Endodermal cell (in vitro differentiated cells): ENCODE measurements at regions not wholly inside any gene's neighbourhood (a gene's known extent, or its start where the extent isn't known, plus 50 kb on each side); places are given as distances from the start of the nearest gene placed in this dataset.

Experiments used
- DNase-seq: peaks from one replicate; pipeline ENCODE4 v3.0.0-alpha.2; 2017
- H3K27ac ChIP-seq: 2 replicates; pipeline ENCODE4 v1.5.1; 2013; ENCODE audit warnings: mild to moderate bottlenecking, low read depth, low read length, moderate library complexity
- H3K27me3 ChIP-seq: 2 replicates; pipeline ENCODE4 v1.6.1; 2013; ENCODE audit warnings: mild to moderate bottlenecking, low read length, moderate library complexity; ENCODE audit not compliant: insufficient read depth, control insufficient read depth, poor library complexity, severe bottlenecking
- H3K36me3 ChIP-seq: 2 replicates; pipeline ENCODE4 v1.7.0; 2013; ENCODE audit warnings: mild to moderate bottlenecking, low read length, moderate library complexity; ENCODE audit not compliant: control insufficient read depth, insufficient read depth
- H3K4me1 ChIP-seq: one replicate; pipeline ENCODE4 v1.7.0; 2013; ENCODE audit warnings: low read length; ENCODE audit not compliant: control insufficient read depth, insufficient read depth
- H3K4me3 ChIP-seq: 2 replicates; pipeline ENCODE4 v1.5.1; 2013; ENCODE audit warnings: mild to moderate bottlenecking, low read length, moderate library complexity
- H3K9ac ChIP-seq: 2 replicates; pipeline ENCODE4 v1.6.1; 2013; ENCODE audit warnings: mild to moderate bottlenecking, low read length, moderate library complexity; ENCODE audit not compliant: poor library complexity, severe bottlenecking; ENCODE audit errors: extremely low read depth
- H3K9me3 ChIP-seq: 2 replicates; pipeline ENCODE4 v1.6.1; 2013; ENCODE audit warnings: mild to moderate bottlenecking, low read length, moderate library complexity; ENCODE audit not compliant: control insufficient read depth
- H3K27ac Mint-ChIP-seq: 2 replicates; pipeline ENCODE4 v1.8.0; 2020; ENCODE audit warnings: mixed read lengths
- H3K27me3 Mint-ChIP-seq: 2 replicates; pipeline ENCODE4 v1.8.0; 2021; ENCODE audit warnings: mild to moderate bottlenecking, mixed read lengths; ENCODE audit not compliant: insufficient read depth
- H3K36me3 Mint-ChIP-seq: 2 replicates; pipeline ENCODE4 v1.8.0; 2020; ENCODE audit warnings: low read depth, mixed read lengths
- H3K4me1 Mint-ChIP-seq: 2 replicates; pipeline ENCODE4 v1.8.0; 2020; ENCODE audit warnings: mixed read lengths
- H3K4me3 Mint-ChIP-seq: 2 replicates; pipeline ENCODE4 v1.8.0; 2020; ENCODE audit warnings: mild to moderate bottlenecking, moderate library complexity, mixed read lengths
- H3K9me3 Mint-ChIP-seq: 2 replicates; pipeline ENCODE4 v1.8.0; 2020; ENCODE audit warnings: mild to moderate bottlenecking, mixed read lengths
- CTCF ChIP-seq: fragments of 200-600 bp; sonication (generic); conservative IDR thresholded peaks from 2 replicates; pipeline ENCODE4 v1.5.0; 2021; ENCODE audit warnings: antibody characterized with exemption, mild to moderate bottlenecking
- WGBS, 2 experiments: methylation state at CpG; one replicate each; pipeline versions ENCODE4 v1.1.5 to v1.1.7; 2013; ENCODE audit warnings: missing lambda C conversion rate in 2 of 2, mixed read lengths in 1 of 2; ENCODE audit not compliant: insufficient coverage in 1 of 2, insufficient read length in 1 of 2; 5-methylcytosine and 5-hydroxymethylcytosine counted together

- Mint-ChIP-seq H3K4me1 (no peaks in the 10 kb centered on the region), H3K27ac (no peak overlapping the region), H3K4me3 (no peak overlapping the region), H3K9me3 (no peaks in the 10 kb centered on the region), H3K36me3 (no peaks in the 10 kb centered on the region), H3K27me3 (no peaks in the 10 kb centered on the region)
- H3K9me3 ChIP-seq: no peaks in the 10 kb centered on the region
- 78 to 88% methylated on average over 10 to 11 of the region's 11 CpGs for WGBS, 2 experiments
- H3K4me1 ChIP-seq: no peaks in the 10 kb centered on the region
- no peak for DNase-seq
- no peak overlapping the region for H3K27ac ChIP-seq
- H3K27me3 ChIP-seq: no peaks in the 10 kb centered on the region
- H3K36me3 ChIP-seq: no peaks in the 10 kb centered on the region
- no peak overlapping the region for H3K9ac ChIP-seq
- no peak for TF ChIP-seq CTCF
- no peak overlapping the region for H3K4me3 ChIP-seq
Observed at GRCh38 chr16:51892293-51893007, 654.5 kb downstream of the TOX3 start.

- Mint-ChIP-seq H3K27ac (no peak overlapping the region), H3K9me3 (no peaks in the 10 kb centered on the region), H3K4me3 (no peak overlapping the region), H3K27me3 (no peaks in the 10 kb centered on the region), H3K36me3 (no peaks in the 10 kb centered on the region), H3K4me1 (no peaks in the 10 kb centered on the region)
- Histone ChIP-seq H3K9me3 (no peaks in the 10 kb centered on the region), H3K4me1 (no peaks in the 10 kb centered on the region), H3K4me3 (no peak overlapping the region), H3K9ac (no peak overlapping the region), H3K36me3 (no peaks in the 10 kb centered on the region), H3K27me3 (no peaks in the 10 kb centered on the region), H3K27ac (no peak overlapping the region)
- no peak for TF ChIP-seq CTCF
- 100% methylated on average over 1 of the region's 1 CpG; no CpG with 5 or more reads in 1 of the 2 experiments for WGBS, 2 experiments
- no peak for DNase-seq
Observed at GRCh38 chr16:51888534-51888933, 658.4 kb downstream of the TOX3 start.

GRCh38 chr16:51888016-51888415 is 658.9 kb downstream of the TOX3 start:
- no peak for DNase-seq
- Histone ChIP-seq H3K36me3 (no peaks in the 10 kb centered on the region), H3K9me3 (no peaks in the 10 kb centered on the region), H3K4me1 (no peaks in the 10 kb centered on the region), H3K9ac (no peak overlapping the region), H3K27ac (no peak overlapping the region), H3K27me3 (no peaks in the 10 kb centered on the region), H3K4me3 (no peak overlapping the region)
- Mint-ChIP-seq H3K27me3 (no peaks in the 10 kb centered on the region), H3K4me1 (no peaks in the 10 kb centered on the region), H3K36me3 (no peaks in the 10 kb centered on the region), H3K4me3 (no peak overlapping the region), H3K9me3 (no peaks in the 10 kb centered on the region), H3K27ac (no peak overlapping the region)
- 100% methylated on average over 1 of the region's 1 CpG; no CpG with 5 or more reads in 1 of the 2 experiments for WGBS, 2 experiments
- TF ChIP-seq CTCF: no peak
